Peyer's patch (tissue), 4 donors: ENCODE measurements at regions not wholly inside any gene's neighbourhood (a gene's known extent, or its start where the extent isn't known, plus 50 kb on each side); places are given as distances from the start of the nearest gene placed in this dataset.

Experiments
- DNase-seq, 3 donors: peaks; one replicate each; pipeline ENCODE4 v3.0.0-alpha.2; 2017 to 2019
- H3K27ac ChIP-seq, 4 donors: fragments of 200-600 bp; sonication (generic); one replicate each; pipeline ENCODE4 v1.5.1; 2016 to 2019
- H3K27me3 ChIP-seq, 2 donors: fragments of 200-600 bp; sonication (generic); one replicate each; pipeline ENCODE4 v1.5.1; 2019
- H3K36me3 ChIP-seq, 3 donors: fragments of 200-600 bp; sonication (generic); one replicate each; pipeline ENCODE4 v1.5.1; 2016 to 2019
- H3K4me1 ChIP-seq, 4 donors: fragments of 200-600 bp; sonication (generic); one replicate each; pipeline ENCODE4 v1.5.1; 2016 to 2019
- H3K4me3 ChIP-seq, 4 donors: fragments of 200-600 bp; sonication (generic); 1 replicate in 3 of 4; 2 replicates in 1 of 4; pipeline ENCODE4 v1.5.1; 2016 to 2019; ENCODE audit warnings: mild to moderate bottlenecking in 1 of 4
- H3K9me3 ChIP-seq, 4 donors: fragments of 200-600 bp; sonication (generic); one replicate each; pipeline ENCODE4 v1.5.1; 2016 to 2019; ENCODE audit warnings: mild to moderate bottlenecking in 1 of 4
- POLR2A ChIP-seq, 2 donors: fragments of 450-650 bp; IDR thresholded peaks; one replicate each; pipeline ENCODE4 v1.5.1; 2017; ENCODE audit warnings: antibody characterized with exemption in 2 of 2, mild to moderate bottlenecking in 2 of 2, moderate library complexity in 2 of 2
- TF ChIP-seq, protein P1 (sequence below), 6 experiments: fragments of 450-650 bp in 4 of 6; fragments of 200-600 bp in 2 of 6; sonication (generic) in 1 of 6; IDR thresholded peaks; one replicate each; pipeline ENCODE4 v1.5.1; 2017 to 2019; ENCODE audit warnings: antibody characterized with exemption in 6 of 6, mild to moderate bottlenecking in 3 of 6, moderate library complexity in 1 of 6

- H3K36me3 ChIP-seq = no peaks in the 10 kb centered on the region
- H3K4me1 ChIP-seq = no peaks in the 10 kb centered on the region
- no peak for TF ChIP-seq POLR2A (IDR thresholded peaks at IDR 0.05)
- TF ChIP-seq, protein P1, sequence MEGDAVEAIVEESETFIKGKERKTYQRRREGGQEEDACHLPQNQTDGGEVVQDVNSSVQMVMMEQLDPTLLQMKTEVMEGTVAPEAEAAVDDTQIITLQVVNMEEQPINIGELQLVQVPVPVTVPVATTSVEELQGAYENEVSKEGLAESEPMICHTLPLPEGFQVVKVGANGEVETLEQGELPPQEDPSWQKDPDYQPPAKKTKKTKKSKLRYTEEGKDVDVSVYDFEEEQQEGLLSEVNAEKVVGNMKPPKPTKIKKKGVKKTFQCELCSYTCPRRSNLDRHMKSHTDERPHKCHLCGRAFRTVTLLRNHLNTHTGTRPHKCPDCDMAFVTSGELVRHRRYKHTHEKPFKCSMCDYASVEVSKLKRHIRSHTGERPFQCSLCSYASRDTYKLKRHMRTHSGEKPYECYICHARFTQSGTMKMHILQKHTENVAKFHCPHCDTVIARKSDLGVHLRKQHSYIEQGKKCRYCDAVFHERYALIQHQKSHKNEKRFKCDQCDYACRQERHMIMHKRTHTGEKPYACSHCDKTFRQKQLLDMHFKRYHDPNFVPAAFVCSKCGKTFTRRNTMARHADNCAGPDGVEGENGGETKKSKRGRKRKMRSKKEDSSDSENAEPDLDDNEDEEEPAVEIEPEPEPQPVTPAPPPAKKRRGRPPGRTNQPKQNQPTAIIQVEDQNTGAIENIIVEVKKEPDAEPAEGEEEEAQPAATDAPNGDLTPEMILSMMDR (IDR thresholded peaks at IDR 0.05) = no peak
- H3K4me3 ChIP-seq = no peak overlapping the region
- no peak overlapping the region for H3K27ac ChIP-seq
- no peaks in the 10 kb centered on the region for H3K27me3 ChIP-seq
- H3K9me3 ChIP-seq = no peaks in the 10 kb centered on the region
- DNase-seq = no peak
Observed at GRCh38 chr3:174377684-174378083, 481.4 kb upstream of the NAALADL2 start.

DNA sequence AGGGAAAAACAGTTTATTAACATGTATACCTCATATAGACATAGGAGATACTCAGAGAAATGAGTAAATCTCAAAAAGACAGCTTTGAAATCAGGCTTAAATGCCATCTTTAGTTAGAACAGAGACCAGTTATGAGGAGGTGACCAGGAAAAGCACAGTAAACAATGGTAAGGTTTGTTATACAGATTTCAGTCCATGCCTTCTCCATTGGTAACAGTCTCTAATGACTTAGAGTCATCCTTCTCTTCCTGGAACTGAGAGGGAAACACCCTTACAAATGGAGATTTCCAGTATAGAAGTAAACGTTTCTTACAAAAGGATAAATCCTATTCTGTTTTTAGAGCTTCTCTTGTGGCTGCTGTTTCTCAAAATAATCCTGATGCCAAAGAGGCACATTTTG, 476.3 kb upstream of the NAALADL2 start:
- no peaks in the 10 kb centered on the region for H3K9me3 ChIP-seq
- no peak overlapping the region for H3K4me3 ChIP-seq
- H3K27me3 ChIP-seq = no peaks in the 10 kb centered on the region
- no peak for TF ChIP-seq POLR2A (IDR thresholded peaks at IDR 0.05)
- TF ChIP-seq, protein P1 (IDR thresholded peaks at IDR 0.05) = no peak
- DNase-seq = no peak
- no peaks in the 10 kb centered on the region for H3K36me3 ChIP-seq
- no peaks in the 10 kb centered on the region for H3K4me1 ChIP-seq
- no peak overlapping the region for H3K27ac ChIP-seq

DNA sequence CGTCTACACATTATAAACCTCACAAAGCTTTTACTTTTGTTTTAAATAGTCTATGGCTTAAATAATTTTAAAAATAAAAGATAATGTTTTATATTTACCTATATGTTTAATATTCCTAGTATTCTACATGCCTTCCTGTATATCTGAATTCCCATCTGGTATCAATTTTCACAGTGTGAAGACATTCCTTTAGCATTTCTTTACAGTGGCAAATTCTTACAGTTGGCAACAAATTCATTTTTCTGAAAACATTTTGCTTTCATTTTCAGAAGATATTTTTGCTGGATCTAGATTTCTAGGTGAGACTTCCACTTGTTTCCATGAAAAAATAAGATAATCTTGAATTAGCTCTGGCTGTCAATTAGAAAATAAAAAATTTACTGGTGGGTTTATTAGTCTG, 471.4 kb upstream of the NAALADL2 start:
- H3K4me3 ChIP-seq = no peak overlapping the region
- no peaks in the 10 kb centered on the region for H3K9me3 ChIP-seq
- TF ChIP-seq POLR2A (IDR thresholded peaks at IDR 0.05) = no peak
- TF ChIP-seq, protein P1 (IDR thresholded peaks at IDR 0.05) = no peak
- H3K27ac ChIP-seq = no peak overlapping the region
- no peaks in the 10 kb centered on the region for H3K4me1 ChIP-seq
- no peaks in the 10 kb centered on the region for H3K27me3 ChIP-seq
- no peaks in the 10 kb centered on the region for H3K36me3 ChIP-seq
- DNase-seq = no peak

DNA sequence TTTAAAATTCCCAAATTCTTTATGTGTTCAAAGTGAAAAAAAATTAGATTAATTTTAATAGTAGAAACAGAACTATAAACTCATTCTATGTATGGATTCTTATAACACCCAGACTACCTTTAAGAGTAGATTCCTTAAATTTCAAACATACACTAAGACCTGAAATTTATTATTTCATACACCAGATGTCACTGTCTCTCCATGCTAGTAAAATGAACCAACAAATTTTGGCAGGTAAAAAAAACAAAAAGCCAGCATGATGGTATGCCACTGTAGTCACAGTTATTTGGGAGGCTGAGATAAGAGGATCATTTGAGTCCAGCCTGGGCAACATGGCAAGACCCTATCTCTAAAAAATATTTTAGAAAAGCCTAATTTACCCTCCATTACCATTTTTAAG, 461.3 kb upstream of the NAALADL2 start:
- no peaks in the 10 kb centered on the region for H3K4me1 ChIP-seq

DNA sequence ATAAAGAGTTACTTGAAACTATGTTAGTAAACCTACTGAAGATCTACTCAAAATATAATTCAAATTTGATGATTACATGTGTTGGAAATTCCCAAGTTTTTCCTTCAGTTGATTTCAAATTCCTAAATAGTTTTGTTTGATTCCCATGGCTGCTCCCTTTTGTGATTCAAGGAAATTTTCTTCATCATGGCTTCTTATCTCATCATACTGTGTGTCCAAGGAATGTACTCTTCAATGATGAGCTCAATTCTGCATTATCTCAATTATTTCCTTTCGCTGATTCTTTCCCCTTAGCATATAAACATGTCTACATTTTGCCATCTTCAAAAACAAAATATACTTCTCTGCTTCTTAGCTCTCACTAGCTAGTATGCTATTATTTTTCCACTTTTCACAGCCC, 460.4 kb upstream of the NAALADL2 start:
- H3K36me3 ChIP-seq = no peaks in the 10 kb centered on the region
- TF ChIP-seq, protein P1 (IDR thresholded peaks at IDR 0.05) = no peak
- TF ChIP-seq POLR2A (IDR thresholded peaks at IDR 0.05) = no peak
- DNase-seq = no peak

More for the DNA sequence above, 461.3 kb upstream of the NAALADL2 start:
- no peaks in the 10 kb centered on the region for H3K36me3 ChIP-seq
- H3K27me3 ChIP-seq = no peaks in the 10 kb centered on the region
- no peak overlapping the region for H3K27ac ChIP-seq
- TF ChIP-seq, protein P1 (IDR thresholded peaks at IDR 0.05) = peak in 4 of 6 experiments; percentile 29 to 58 (median 55)
- no peak for TF ChIP-seq POLR2A (IDR thresholded peaks at IDR 0.05)
- no peak overlapping the region for H3K4me3 ChIP-seq
- H3K9me3 ChIP-seq = no peaks in the 10 kb centered on the region
- DNase-seq = no peak

DNA sequence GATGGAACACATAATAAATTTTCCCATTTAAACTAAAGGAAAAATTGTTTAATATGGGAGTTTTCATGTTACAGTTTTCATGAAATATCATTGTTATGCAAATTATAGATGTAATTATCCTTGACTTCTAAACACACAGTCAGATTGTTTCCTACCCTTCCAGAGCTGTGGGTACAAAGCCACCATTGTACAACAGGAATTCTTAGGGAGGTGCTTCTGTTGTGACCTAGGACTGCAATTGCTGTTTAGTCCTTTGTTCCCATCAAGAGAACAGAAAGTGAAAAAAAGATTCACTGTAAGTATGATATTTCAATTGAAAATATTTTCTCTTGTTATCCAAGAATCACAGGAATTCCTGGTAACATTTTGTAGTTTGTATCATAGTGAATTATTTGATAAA, 455.3 kb upstream of the NAALADL2 start:
- no peaks in the 10 kb centered on the region for H3K4me1 ChIP-seq
- TF ChIP-seq, protein P1 (IDR thresholded peaks at IDR 0.05) = no peak
- no peak for TF ChIP-seq POLR2A (IDR thresholded peaks at IDR 0.05)

More for the DNA sequence above, 460.4 kb upstream of the NAALADL2 start:
- Histone ChIP-seq H3K27me3 (no peaks in the 10 kb centered on the region), H3K27ac (no peak overlapping the region), H3K4me3 (no peak overlapping the region), H3K4me1 (no peaks in the 10 kb centered on the region), H3K9me3 (no peaks in the 10 kb centered on the region)

More for the DNA sequence above, 455.3 kb upstream of the NAALADL2 start:
- Histone ChIP-seq H3K36me3 (no peaks in the 10 kb centered on the region), H3K4me3 (no peak overlapping the region), H3K27ac (no peak overlapping the region), H3K9me3 (no peaks in the 10 kb centered on the region), H3K27me3 (no peaks in the 10 kb centered on the region)
- DNase-seq = no peak
